CD4-positive, alpha-beta T cell treated with Interleukin-15 for 4 hours (primary cell): ENCODE measurements at regions not wholly inside any gene's neighbourhood (a gene's known extent, or its start where the extent isn't known, plus 50 kb on each side); places are given as distances from the start of the nearest gene placed in this dataset.

Experiments used
- DNase-seq: peaks from one replicate; pipeline ENCODE4 v3.0.0-alpha.2; 2020; ENCODE audit warnings: low spot score

- no peak for DNase-seq
Measured at GRCh38 chr2:126403039-126403628, 252.8 kb upstream of the GYPC start.

- DNase-seq, result no peak
Measured at GRCh38 chr2:126406267-126406666, 249.7 kb upstream of the GYPC start.

GRCh38 chr2:126408671-126409070, 247.3 kb upstream of the GYPC start:
- DNase-seq, result no peak

- DNase-seq, result no peak
Measured at GRCh38 chr2:126409850-126410249, 246.1 kb upstream of the GYPC start.

GRCh38 chr2:126413079-126413478, 242.9 kb upstream of the GYPC start:
- DNase-seq, result no peak

GRCh38 chr2:126419403-126419802, 236.6 kb upstream of the GYPC start:
- DNase-seq, result no peak

- DNase-seq, result no peak
Measured at GRCh38 chr2:126425943-126426342, 230.0 kb upstream of the GYPC start.

GRCh38 chr2:126429103-126429502, 226.9 kb upstream of the GYPC start:
- no peak for DNase-seq

- DNase-seq, result no peak
Measured at GRCh38 chr2:126431136-126431535, 224.8 kb upstream of the GYPC start.

GRCh38 chr2:126436411-126436810, 219.5 kb upstream of the GYPC start:
- no peak for DNase-seq

GRCh38 chr2:126437016-126437415, 218.9 kb upstream of the GYPC start:
- no peak for DNase-seq

GRCh38 chr2:126444512-126444911, 211.4 kb upstream of the GYPC start:
- DNase-seq, result no peak

GRCh38 chr2:126446106-126446695, 209.8 kb upstream of the GYPC start:
- no peak for DNase-seq

- no peak for DNase-seq
Measured at GRCh38 chr2:126448611-126449010, 207.3 kb upstream of the GYPC start.

- no peak for DNase-seq
Measured at GRCh38 chr2:126449677-126450076, 206.3 kb upstream of the GYPC start.

GRCh38 chr2:126463892-126464674, 191.9 kb upstream of the GYPC start:
- no peak for DNase-seq

- no peak for DNase-seq
Measured at GRCh38 chr2:126467367-126468054, 188.4 kb upstream of the GYPC start.

GRCh38 chr2:126475031-126475430, 180.9 kb upstream of the GYPC start:
- DNase-seq, result no peak

GRCh38 chr2:126476691-126477090, 179.3 kb upstream of the GYPC start:
- no peak for DNase-seq

GRCh38 chr2:126480033-126480432, 175.9 kb upstream of the GYPC start:
- DNase-seq, result no peak

GRCh38 chr2:126482582-126483464, 173.1 kb upstream of the GYPC start:
- DNase-seq, result no peak

- no peak for DNase-seq
Measured at GRCh38 chr2:126494593-126494992, 161.4 kb upstream of the GYPC start.
